Loucy (cell line): ENCODE measurements at regions not wholly inside any gene's neighbourhood (a gene's known extent, or its start where the extent isn't known, plus 50 kb on each side); places are given as distances from the start of the nearest gene placed in this dataset.

Experiments
- H2AFZ ChIP-seq: fragments of 200-600 bp; sonication (generic); 2 replicates; pipeline ENCODE4 v1.6.0; 2016; ENCODE audit warnings: antibody characterized with exemption, mild to moderate bottlenecking, low read length, moderate library complexity
- H3F3A ChIP-seq: fragments of 200-600 bp; 2 replicates; pipeline ENCODE4 v1.6.0; 2016; ENCODE audit warnings: antibody characterized with exemption, low read depth, mild to moderate bottlenecking
- H3K27me3 ChIP-seq: fragments of 200-600 bp; sonication (generic); 2 replicates; pipeline ENCODE4 v1.6.1; 2014; ENCODE audit warnings: low read length, mild to moderate bottlenecking; ENCODE audit not compliant: insufficient read depth, poor library complexity, severe bottlenecking
- H3K36me3 ChIP-seq: fragments of 200-600 bp; sonication (generic); 2 replicates; pipeline ENCODE4 v1.6.1; 2016; ENCODE audit warnings: low read length; ENCODE audit not compliant: insufficient read depth
- H3K4me1 ChIP-seq: fragments of 200-600 bp; sonication (generic); 2 replicates; pipeline ENCODE4 v1.5.1; 2014; ENCODE audit warnings: low read length, mild to moderate bottlenecking; ENCODE audit not compliant: insufficient read depth, poor library complexity, severe bottlenecking
- H3K4me2 ChIP-seq: fragments of 200-600 bp; sonication (generic); 2 replicates; pipeline ENCODE4 v1.6.0; 2014; ENCODE audit warnings: antibody characterized with exemption, low read length, low read depth, mild to moderate bottlenecking; ENCODE audit not compliant: poor library complexity, severe bottlenecking
- H3K4me3 ChIP-seq: fragments of 200-600 bp; sonication (generic); 2 replicates; pipeline ENCODE4 v1.5.1; 2014; ENCODE audit warnings: low read length, mild to moderate bottlenecking, mixed read lengths; ENCODE audit not compliant: poor library complexity, severe bottlenecking
- H3K79me2 ChIP-seq: fragments of 200-600 bp; sonication (generic); 2 replicates; pipeline ENCODE4 v1.6.1; 2014; ENCODE audit warnings: low read length; ENCODE audit not compliant: insufficient read depth
- H3K9ac ChIP-seq: fragments of 200-600 bp; sonication (generic); 2 replicates; pipeline ENCODE4 v1.6.0; 2014; ENCODE audit warnings: mild to moderate bottlenecking, low read depth, low read length, moderate library complexity; ENCODE audit not compliant: poor library complexity, severe bottlenecking
- H3K9me2 ChIP-seq: fragments of 200-600 bp; sonication (generic); replicated peaks from 2 replicates; pipeline ENCODE4 v1.6.1; 2016; ENCODE audit warnings: low read depth, low read length, mixed read lengths
- H3K9me3 ChIP-seq: fragments of 200-600 bp; sonication (generic); 2 replicates; pipeline ENCODE4 v1.6.1; 2014; ENCODE audit warnings: mild to moderate bottlenecking, antibody characterized with exemption, low read length, low read depth; ENCODE audit not compliant: insufficient read depth
- H4K20me1 ChIP-seq: fragments of 200-600 bp; sonication (generic); 2 replicates; pipeline ENCODE4 v1.6.0; 2014; ENCODE audit warnings: antibody characterized with exemption, low read length, mild to moderate bottlenecking; ENCODE audit not compliant: insufficient read depth, poor library complexity, severe bottlenecking
- EZH2phosphoT487 ChIP-seq: fragments of 200-600 bp; IDR thresholded peaks from 2 replicates; pipeline ENCODE4 v1.6.1; 2018; ENCODE audit warnings: antibody characterized with exemption, mild to moderate bottlenecking, moderate library complexity, borderline replicate concordance
- TF ChIP-seq, protein P1 (sequence below): fragments of 200-600 bp; sonication (generic); conservative IDR thresholded peaks from 2 replicates; pipeline ENCODE4 v1.5.1; 2014; ENCODE audit warnings: mild to moderate bottlenecking, antibody characterized with exemption, low read length

DNA sequence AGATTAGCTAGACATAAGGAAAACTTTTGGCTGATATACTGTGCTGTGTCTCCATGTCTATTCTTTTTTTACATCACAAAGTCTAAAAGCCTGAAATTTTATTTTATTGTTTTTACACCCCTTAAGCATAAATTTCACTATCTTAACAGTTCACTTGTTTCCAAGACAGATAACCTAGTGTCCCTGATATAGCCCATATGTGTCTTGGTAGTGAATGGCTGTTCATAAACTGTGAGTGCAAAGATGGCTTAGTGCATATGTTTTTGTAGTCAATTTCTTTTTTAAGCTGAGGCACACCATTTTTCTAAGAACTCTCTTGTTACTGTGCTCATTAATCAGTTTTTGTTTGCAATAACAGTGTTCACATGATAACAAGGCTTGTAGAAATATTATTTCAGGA lies 381.1 kb downstream of the OXSM start:
- no peaks in the 10 kb centered on the region for H3K9me3 ChIP-seq
- H3K4me1 ChIP-seq, result no peaks in the 10 kb centered on the region
- no peaks in the 10 kb centered on the region for H3K9me2 ChIP-seq
- H4K20me1 ChIP-seq, result no peaks in the 10 kb centered on the region
- no peaks in the 10 kb centered on the region for H3K27me3 ChIP-seq
- H3K4me2 ChIP-seq, result no peak overlapping the region
- no peaks in the 10 kb centered on the region for H3K36me3 ChIP-seq
- no peak overlapping the region for H3K4me3 ChIP-seq
- no peaks in the 10 kb centered on the region for H3K79me2 ChIP-seq
- no peak for TF ChIP-seq EZH2phosphoT487
- TF ChIP-seq, protein P1, sequence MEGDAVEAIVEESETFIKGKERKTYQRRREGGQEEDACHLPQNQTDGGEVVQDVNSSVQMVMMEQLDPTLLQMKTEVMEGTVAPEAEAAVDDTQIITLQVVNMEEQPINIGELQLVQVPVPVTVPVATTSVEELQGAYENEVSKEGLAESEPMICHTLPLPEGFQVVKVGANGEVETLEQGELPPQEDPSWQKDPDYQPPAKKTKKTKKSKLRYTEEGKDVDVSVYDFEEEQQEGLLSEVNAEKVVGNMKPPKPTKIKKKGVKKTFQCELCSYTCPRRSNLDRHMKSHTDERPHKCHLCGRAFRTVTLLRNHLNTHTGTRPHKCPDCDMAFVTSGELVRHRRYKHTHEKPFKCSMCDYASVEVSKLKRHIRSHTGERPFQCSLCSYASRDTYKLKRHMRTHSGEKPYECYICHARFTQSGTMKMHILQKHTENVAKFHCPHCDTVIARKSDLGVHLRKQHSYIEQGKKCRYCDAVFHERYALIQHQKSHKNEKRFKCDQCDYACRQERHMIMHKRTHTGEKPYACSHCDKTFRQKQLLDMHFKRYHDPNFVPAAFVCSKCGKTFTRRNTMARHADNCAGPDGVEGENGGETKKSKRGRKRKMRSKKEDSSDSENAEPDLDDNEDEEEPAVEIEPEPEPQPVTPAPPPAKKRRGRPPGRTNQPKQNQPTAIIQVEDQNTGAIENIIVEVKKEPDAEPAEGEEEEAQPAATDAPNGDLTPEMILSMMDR, result no peak
- no peaks in the 10 kb centered on the region for H3F3A ChIP-seq
- H3K9ac ChIP-seq, result no peak overlapping the region
- H2AFZ ChIP-seq, result no peak overlapping the region

DNA sequence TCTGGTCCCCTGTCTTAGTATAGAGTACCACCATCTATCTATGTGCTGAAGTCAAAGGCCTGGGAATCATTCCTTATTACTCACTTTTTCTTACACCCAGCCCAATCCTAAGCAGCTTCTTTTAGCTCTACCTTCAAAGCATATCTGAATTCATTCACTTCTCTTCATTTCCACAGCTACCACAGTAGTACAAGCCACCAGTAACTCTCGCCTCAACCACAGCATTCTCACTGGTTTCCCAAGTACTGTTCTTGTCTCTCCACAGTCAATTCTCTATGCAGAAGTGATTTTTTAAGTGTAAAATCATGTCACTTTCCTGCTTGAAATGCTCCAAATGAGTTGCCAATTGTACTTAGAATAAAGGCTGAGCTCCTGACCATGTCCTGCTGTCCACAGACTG lies 401.7 kb downstream of the OXSM start:
- Histone ChIP-seq H3K4me1 (no peaks in the 10 kb centered on the region), H3K27me3 (no peaks in the 10 kb centered on the region), H3K9me3 (no peaks in the 10 kb centered on the region), H4K20me1 (no peaks in the 10 kb centered on the region), H3K9ac (no peak overlapping the region), H3F3A (no peaks in the 10 kb centered on the region), H3K36me3 (no peaks in the 10 kb centered on the region), H3K79me2 (no peaks in the 10 kb centered on the region), H2AFZ (no peak overlapping the region), H3K4me2 (no peak overlapping the region), H3K9me2 (no peaks in the 10 kb centered on the region), H3K4me3 (no peak overlapping the region)
- TF ChIP-seq, protein P1, result no peak
- TF ChIP-seq EZH2phosphoT487, result no peak

DNA sequence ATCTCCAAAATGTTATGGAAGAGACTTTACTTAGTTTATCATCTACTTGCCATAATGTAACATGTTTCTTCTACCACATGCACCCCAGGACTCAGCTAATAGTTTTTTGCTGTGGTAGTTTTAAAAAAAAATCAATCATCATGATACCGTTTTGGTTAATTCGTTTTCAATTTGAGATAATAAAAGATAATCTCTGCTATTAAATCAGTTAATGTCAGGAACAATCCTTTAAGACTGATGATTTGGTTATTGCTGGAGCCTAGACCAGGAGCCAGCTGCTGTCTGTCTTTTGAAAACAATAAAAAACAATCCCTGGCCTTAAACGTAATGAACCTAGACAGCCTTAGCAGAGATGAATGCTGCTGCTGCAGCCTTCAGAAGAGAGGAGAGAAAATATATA lies 403.7 kb downstream of the OXSM start:
- Histone ChIP-seq H3K79me2 (no peaks in the 10 kb centered on the region), H2AFZ (no peak overlapping the region), H3K4me1 (no peaks in the 10 kb centered on the region), H3K9me2 (no peaks in the 10 kb centered on the region), H3K27me3 (no peaks in the 10 kb centered on the region), H3K4me2 (no peak overlapping the region), H3K9me3 (no peaks in the 10 kb centered on the region), H3K4me3 (no peak overlapping the region), H3K36me3 (no peaks in the 10 kb centered on the region), H4K20me1 (no peaks in the 10 kb centered on the region), H3F3A (no peaks in the 10 kb centered on the region), H3K9ac (no peak overlapping the region)
- TF ChIP-seq EZH2phosphoT487, result no peak
- TF ChIP-seq, protein P1, result no peak
